Activated naive CD4-positive, alpha-beta T cell treated with anti-CD3 and anti-CD28 coated beads, Interleukin-2, amount 50 U/mL, for 72 hours (primary cell): ENCODE measurements at regions not wholly inside any gene's neighbourhood (a gene's known extent, or its start where the extent isn't known, plus 50 kb on each side); places are given as distances from the start of the nearest gene placed in this dataset.

Experiments used
- ATAC-seq, 2 donors: fragments of 150-1000 bp; cut with Tn5 transposase; 2 replicates each; pipeline ENCODE4 v1.10.0; 2021; ENCODE audit warnings: mild to moderate bottlenecking in 2 of 2, moderate library complexity in 2 of 2
- DNase-seq, 2 donors: peaks; one replicate each; pipeline ENCODE4 v3.0.0; 2021 to 2022; ENCODE audit warnings: low spot score in 2 of 2
- H3K27ac Mint-ChIP-seq, 2 donors: one replicate each; pipeline ENCODE4 v1.8.0; 2022; ENCODE audit warnings: mild to moderate bottlenecking in 2 of 2, mixed read lengths in 2 of 2
- H3K36me3 Mint-ChIP-seq, 2 donors: one replicate each; pipeline ENCODE4 v1.8.0; 2022; ENCODE audit warnings: mixed read lengths in 2 of 2
- H3K9me3 Mint-ChIP-seq, 2 donors: one replicate each; pipeline ENCODE4 v1.8.0; 2022; ENCODE audit warnings: mixed read lengths in 2 of 2

- no peaks in the 10 kb centered on the region for H3K9me3 Mint-ChIP-seq
- ATAC-seq (no peak), DNase-seq (no peak)
- no peak overlapping the region for H3K27ac Mint-ChIP-seq
- peaks cover 5 to 17% of the 10 kb centered on the region in 2 donors for H3K36me3 Mint-ChIP-seq
Observed at GRCh38 chr1:218165701-218166114, 119.4 kb upstream of the RRP15 start.

- Mint-ChIP-seq H3K9me3 (no peaks in the 10 kb centered on the region), H3K27ac (no peak overlapping the region), H3K36me3 (peaks cover 5 to 17% of the 10 kb centered on the region in 2 donors)
- DNase-seq (no peak), ATAC-seq (no peak)
Observed at GRCh38 chr1:218166268-218166945, 118.7 kb upstream of the RRP15 start.

GRCh38 chr1:218171302-218171893 is 113.7 kb upstream of the RRP15 start:
- DNase-seq (no peak), ATAC-seq (no peak)
- no peaks in the 10 kb centered on the region for H3K9me3 Mint-ChIP-seq
- H3K36me3 Mint-ChIP-seq = peaks cover 0 to 3% of the 10 kb centered on the region in 2 donors
- no peak overlapping the region for H3K27ac Mint-ChIP-seq

- DNase-seq (no peak), ATAC-seq (no peak)
- Mint-ChIP-seq H3K9me3 (no peaks in the 10 kb centered on the region), H3K27ac (no peak overlapping the region), H3K36me3 (no peaks in the 10 kb centered on the region)
Observed at GRCh38 chr1:218182455-218182854, 102.6 kb upstream of the RRP15 start.

GRCh38 chr1:218200979-218201378 is 84.1 kb upstream of the RRP15 start:
- ATAC-seq = no peak
- Mint-ChIP-seq H3K36me3 (no peaks in the 10 kb centered on the region), H3K9me3 (peaks cover 5 to 8% of the 10 kb centered on the region in 2 donors), H3K27ac (no peak overlapping the region)
- DNase-seq = no peak

- Mint-ChIP-seq H3K27ac (no peak overlapping the region), H3K36me3 (no peaks in the 10 kb centered on the region), H3K9me3 (peaks cover 5 to 8% of the 10 kb centered on the region in 2 donors)
- ATAC-seq (no peak), DNase-seq (no peak)
Observed at GRCh38 chr1:218201601-218202000, 83.5 kb upstream of the RRP15 start.

GRCh38 chr1:218205721-218206120 is 79.4 kb upstream of the RRP15 start:
- DNase-seq (no peak), ATAC-seq (no peak)
- no peaks in the 10 kb centered on the region for H3K36me3 Mint-ChIP-seq
- no peak overlapping the region for H3K27ac Mint-ChIP-seq
- peaks cover 5 to 8% of the 10 kb centered on the region in 2 donors for H3K9me3 Mint-ChIP-seq

- H3K27ac Mint-ChIP-seq = no peak overlapping the region
- H3K36me3 Mint-ChIP-seq = no peaks in the 10 kb centered on the region
- ATAC-seq = no peak
- DNase-seq = no peak
- H3K9me3 Mint-ChIP-seq = peaks cover 5 to 8% of the 10 kb centered on the region in 2 donors
Observed at GRCh38 chr1:218207194-218207593, 77.9 kb upstream of the RRP15 start.

- Mint-ChIP-seq H3K36me3 (no peaks in the 10 kb centered on the region), H3K27ac (no peak overlapping the region), H3K9me3 (peaks cover 0 to 5% of the 10 kb centered on the region in 2 donors)
- DNase-seq = no peak
- no peak for ATAC-seq
Observed at GRCh38 chr1:218209351-218209861, 75.7 kb upstream of the RRP15 start.

GRCh38 chr1:218211241-218211640 is 73.9 kb upstream of the RRP15 start:
- Mint-ChIP-seq H3K9me3 (peaks cover 0 to 5% of the 10 kb centered on the region in 2 donors), H3K27ac (no peak overlapping the region), H3K36me3 (no peaks in the 10 kb centered on the region)
- no peak for DNase-seq
- ATAC-seq = no peak

GRCh38 chr1:218217040-218217439 is 68.1 kb upstream of the RRP15 start:
- Mint-ChIP-seq H3K9me3 (peaks cover 0 to 5% of the 10 kb centered on the region in 2 donors), H3K27ac (no peak overlapping the region), H3K36me3 (no peaks in the 10 kb centered on the region)
- ATAC-seq = no peak
- DNase-seq = no peak

- Mint-ChIP-seq H3K9me3 (no peaks in the 10 kb centered on the region), H3K27ac (no peak overlapping the region), H3K36me3 (no peaks in the 10 kb centered on the region)
- ATAC-seq (no peak), DNase-seq (no peak)
Observed at GRCh38 chr1:218219460-218219859, 65.6 kb upstream of the RRP15 start.

- ATAC-seq = no peak
- DNase-seq = no peak
- Mint-ChIP-seq H3K36me3 (no peaks in the 10 kb centered on the region), H3K27ac (no peak overlapping the region), H3K9me3 (no peaks in the 10 kb centered on the region)
Observed at GRCh38 chr1:218224101-218224500, 61.0 kb upstream of the RRP15 start.

- H3K9me3 Mint-ChIP-seq = no peaks in the 10 kb centered on the region
- H3K36me3 Mint-ChIP-seq = no peaks in the 10 kb centered on the region
- no peak overlapping the region for H3K27ac Mint-ChIP-seq
- no peak for ATAC-seq
- no peak for DNase-seq
Observed at GRCh38 chr1:218226005-218226404, 59.1 kb upstream of the RRP15 start.
